ENCODE measurements at regions not wholly inside any gene's neighbourhood (a gene's known extent, or its start where the extent isn't known, plus 50 kb on each side); places are given as distances from the start of the nearest gene placed in this dataset.
"Not testable (repeated sequence)": the region's sequence is repeated elsewhere in the genome, so short reads cannot be mapped to it uniquely, and the experiment has no call there.

DNA sequence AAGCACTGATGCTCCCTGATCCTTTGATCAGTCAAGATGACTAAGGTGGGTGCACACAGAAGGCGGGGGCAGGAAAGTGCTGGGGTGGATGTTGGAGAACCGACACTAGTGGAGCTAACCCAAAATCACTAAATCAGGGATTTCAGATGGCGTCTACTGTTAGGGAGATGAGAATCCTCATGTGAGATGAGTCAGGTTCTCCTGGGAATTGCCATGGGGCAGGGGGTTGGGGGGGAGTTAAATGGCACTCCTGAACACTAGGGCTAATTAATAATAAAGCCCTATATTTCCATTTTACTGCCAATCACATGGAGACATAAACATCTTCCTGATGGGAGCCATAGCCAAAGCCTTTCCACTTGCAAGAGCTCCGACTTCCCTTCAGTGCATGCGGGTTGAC, 804.1 kb downstream of the KCNJ18 start:
- DNase-seq (ENCODE audit: low read depth), result no peak

DNA sequence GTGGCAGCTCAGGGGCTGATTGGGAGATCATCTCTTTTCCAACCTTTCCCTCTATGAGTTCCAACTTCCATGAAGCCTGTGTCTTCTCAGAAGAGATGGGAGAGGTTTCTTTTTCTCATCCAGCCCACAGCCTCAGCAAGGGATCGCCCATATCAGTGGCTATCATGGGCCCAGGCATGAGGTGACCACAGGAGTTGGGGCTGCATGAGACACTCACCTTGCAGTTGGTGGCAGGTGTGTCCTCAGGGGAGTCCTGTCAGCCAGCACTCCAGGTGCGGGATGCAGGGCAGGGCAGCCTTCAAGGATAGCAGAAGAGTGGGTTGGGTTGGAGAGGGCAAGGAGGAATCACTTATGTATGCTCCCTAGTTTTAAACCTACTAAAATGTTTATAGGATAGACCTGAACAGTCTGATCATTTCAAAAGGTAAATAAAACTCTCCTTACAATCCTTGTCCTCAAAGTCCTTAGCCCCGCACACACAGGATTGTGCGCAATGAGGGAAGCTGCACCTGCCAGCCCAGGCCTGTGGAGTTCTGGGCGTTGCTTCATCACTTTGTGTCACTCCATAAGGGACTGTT, 811.1 kb downstream of the KCNJ18 start:
- no peak for DNase-seq (ENCODE audit: low read depth)

DNA sequence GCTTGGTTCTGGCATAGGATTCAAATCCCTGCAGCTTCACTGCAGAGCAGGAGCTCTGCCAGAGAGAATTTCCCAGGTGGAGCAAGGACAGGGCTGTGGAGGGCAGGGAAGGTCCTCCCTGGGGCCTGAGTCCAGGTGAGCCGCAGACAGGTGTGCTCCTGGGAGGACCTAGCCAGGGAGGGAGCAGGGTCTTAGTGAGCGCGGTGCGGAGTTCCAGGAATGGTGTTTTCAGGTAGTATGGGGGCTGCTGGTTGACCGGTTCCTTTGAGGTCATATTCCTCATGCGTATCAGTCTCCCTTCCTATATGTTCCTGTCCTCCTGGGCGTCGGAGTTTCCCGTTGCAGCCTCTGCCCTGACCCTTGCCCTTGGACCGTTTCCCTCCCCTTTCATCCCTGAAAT, 813.3 kb downstream of the KCNJ18 start:
- DNase-seq (ENCODE audit: low read depth), result no peak

DNA sequence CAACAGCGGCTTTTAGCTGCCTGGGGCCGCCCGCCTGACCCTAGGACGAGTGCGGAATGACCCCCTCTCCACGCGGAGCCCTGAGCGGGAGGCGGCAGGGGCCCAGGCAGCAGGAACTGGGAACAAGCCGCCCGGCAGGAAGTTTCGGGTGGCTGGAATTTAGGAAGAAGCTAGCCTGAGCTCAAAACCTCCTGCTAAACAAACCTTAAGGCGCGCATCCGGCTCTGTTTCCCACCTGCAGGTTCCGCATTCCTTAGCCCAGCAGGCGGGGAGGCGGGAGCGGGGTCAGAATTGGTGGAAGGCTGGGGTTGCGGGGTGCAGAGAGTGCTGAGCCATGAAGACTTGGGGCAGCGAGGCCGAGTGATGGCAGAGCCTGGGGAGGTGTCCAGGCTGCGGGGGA, 813.9 kb downstream of the KCNJ18 start:
- no peak for DNase-seq (ENCODE audit: low read depth)

DNA sequence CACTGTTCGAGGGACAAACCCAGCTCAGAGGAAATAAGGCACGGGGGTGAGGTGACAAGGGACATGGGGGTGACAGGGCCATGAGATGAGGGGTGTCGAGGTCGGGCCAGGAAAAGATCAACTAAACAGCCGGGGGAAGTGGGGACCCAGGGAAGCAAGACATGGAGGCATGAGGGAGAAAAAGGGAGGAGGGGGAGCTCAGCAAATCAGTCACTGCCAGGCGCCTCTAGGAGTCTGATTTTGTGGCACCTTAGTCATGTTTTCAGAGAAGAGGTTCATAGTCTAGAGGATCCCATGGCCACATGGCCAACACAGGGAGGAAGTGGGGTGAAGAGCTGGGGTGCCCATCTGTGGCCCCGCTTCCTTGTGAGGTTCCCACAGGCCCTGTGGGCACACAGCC, 814.5 kb downstream of the KCNJ18 start:
- DNase-seq (ENCODE audit: low read depth), result no peak

DNA sequence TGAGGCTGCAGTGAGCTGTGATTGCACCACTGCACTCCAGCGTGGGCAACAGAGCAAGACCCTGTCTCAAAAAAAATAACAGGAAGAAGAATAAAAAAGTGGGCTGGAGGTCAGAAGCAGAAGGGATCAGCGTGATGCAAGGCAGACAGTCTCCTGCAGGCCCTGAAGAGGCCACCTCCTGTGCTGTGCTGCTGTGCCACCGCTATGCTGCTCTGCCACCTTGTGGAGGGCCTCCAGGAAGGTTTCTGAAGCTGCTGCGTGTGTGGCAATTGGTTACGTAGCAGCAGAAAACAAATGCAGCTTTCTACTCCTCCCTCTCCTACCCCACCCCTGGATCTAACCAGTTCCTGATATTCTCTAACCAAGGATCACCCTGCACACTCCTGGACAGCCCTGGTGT, 815.5 kb downstream of the KCNJ18 start:
- no peak for DNase-seq (ENCODE audit: low read depth)

DNA sequence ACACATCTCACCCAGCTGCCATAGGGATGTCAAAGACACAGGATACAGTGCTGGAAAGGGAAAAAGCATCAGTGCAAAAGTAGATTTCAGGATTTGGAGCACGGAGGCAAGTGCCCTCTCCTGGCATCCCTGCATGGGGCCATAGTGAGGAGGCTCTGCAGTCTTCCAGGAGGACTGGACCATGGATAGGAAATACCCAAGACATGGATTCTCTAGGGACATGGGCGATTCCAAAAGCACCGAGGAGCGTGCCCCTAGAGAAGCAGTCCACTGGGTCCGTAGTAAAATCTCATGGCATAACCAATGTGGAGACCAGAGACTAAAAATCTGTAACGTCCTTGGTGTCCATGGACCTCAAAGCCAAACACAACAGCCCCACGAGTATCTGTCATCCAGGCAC, 818.2 kb downstream of the KCNJ18 start:
- DNase-seq (ENCODE audit: low read depth), result no peak

DNA sequence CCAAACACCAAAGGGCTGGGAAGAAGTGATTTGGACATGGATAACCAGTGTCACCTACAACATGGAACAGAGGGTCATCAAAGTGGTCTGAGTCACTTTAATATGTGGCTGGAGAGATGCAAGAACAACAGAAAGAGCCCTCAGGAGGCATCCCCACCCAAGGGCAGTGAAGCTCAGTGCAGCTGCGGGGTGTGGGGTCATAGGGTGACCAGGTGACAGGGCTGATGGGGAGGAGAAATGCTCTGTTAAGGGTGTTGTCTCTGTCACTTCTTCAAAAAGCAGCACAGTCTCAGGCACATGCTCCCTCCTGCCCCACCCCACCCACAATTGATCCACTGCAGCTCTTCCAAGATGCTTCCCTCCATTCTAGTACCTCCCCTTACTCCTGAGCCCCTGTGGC, 819.1 kb downstream of the KCNJ18 start:
- no peak for DNase-seq (ENCODE audit: low read depth)

DNA sequence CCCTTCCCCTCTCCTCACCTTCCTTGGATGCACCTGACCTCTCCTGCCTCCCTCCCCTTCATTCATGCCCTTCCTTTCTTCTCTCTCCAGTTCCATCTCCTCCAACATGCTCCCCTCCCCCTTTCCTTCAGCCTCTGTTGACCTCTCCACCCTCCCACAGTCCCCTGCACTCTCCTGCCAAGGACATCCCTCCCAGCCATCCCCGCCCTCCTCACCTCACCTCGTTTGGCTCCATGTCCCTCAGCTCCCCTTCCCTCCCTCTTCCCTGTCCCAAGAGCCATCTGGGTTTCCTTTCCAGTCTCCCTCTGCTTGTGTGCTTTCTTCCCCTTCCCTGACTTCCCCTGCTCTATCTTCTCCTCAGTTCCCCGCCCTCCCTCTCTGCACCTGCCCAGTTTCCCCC, 819.7 kb downstream of the KCNJ18 start:
- no peak for DNase-seq (ENCODE audit: low read depth)

DNA sequence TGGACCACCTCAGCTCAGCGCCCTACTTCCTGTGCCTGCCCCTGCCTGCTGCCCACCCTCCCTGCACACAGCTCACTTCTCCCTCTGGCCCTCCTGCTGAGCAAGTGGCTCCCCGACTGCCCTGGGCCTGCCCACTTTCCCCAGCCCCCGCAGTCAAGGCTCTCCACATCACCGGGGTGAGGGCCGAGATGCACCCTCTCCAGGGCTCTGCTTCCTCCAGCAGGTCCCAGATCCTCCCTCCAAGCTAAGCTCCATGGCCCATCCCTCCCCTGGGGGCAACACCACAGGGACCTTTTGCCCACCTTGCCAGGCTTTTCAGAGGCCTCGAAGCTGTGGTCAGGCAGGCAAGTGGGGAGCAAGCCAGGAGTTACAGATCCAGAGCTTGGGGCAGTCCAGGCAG, 820.2 kb downstream of the KCNJ18 start:
- DNase-seq (ENCODE audit: low read depth), result no peak

DNA sequence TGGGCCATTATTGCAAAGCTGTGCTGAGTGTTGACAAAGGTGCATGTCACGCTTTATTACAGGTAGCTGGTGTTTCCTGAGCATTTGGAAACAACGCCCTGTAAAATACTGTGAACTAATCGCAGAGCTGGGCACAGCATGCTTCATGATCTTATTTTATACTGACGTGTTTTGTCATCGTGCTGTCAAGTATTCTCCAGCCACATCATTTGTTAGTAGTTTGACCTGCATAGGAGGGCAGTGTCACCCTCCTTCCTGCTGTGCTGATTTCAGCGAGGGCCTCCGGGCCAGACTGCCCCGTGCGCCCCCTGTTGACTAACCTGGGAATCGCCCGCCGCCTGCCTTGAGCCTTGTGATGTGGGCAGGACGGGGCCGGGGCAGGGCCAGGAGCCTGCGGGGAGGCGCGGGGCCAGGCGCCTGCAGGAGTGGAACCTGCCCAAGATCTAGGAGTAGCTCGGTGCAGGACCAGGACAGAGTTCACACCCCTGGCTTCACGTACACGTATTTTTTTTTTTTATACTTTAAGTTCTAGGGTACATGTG, 820.7 kb downstream of the KCNJ18 start:
- no peak for DNase-seq (ENCODE audit: low read depth)

DNA sequence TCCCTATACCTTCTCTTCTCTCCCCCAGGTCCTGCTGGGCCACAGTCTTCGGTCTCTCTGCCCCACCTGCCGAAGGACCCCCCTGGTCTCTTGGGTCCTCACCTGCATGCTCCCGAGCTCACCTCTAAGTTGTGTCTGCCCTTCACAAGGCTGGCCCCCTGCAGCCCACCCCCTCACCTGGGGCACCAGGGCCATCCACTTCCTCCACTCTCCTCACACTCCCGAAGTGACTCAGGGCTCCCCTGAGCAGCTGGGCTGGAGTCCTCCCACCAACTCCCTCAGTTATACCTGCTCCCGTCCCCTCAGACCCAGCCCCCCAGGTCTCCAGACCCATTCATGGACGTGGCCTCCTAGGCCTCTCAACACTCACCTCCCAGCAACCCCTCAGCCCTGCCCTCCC, 822.0 kb downstream of the KCNJ18 start:
- no peak for DNase-seq (ENCODE audit: low read depth)

DNA sequence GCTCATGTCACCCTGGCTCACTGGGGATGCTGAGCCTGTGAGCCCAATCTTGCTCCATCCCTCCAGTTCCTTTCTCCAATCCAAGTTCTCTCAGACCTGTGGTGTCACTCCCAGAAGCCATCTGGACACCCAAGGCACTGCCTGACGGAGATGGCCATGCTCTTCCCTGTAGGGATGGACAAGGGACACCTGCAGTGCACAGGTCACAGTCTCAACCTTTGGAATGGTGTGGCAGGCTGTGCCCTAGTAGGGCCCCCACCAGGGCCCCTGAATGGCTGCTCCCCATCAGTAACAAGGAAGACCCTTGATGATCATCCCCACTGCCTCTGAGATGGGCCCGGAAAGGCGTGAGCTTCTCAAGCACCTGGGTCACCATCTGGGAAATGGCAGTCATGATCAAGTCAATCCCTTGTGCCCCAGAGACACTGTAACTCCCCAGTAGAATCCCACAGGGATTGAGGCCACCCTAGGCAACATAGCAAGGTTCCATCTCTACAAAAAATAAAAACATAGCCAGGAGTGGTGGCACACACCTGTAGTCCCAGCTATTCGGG, 822.5 kb downstream of the KCNJ18 start:
- no peak for DNase-seq (ENCODE audit: low read depth)

DNA sequence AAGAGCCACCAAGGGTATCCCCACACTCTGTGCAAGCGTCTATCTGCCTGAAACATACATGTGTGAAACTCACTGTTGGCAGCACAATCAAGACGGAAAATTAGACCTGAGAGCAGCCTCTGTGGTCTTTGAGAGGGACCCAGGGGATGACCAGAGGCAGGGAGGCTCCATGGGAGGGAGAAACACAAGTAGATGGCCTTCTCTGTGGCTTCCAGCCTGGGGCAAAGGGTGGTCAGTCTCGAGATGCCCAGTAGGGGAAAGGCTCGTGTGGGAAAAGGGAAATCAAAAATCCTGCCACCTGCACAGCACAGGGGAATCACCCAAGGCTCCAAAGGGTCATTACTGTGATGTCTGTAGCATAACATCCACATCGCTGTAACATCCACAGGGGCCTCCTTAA, 823.3 kb downstream of the KCNJ18 start:
- no peak for DNase-seq (ENCODE audit: low read depth)

DNA sequence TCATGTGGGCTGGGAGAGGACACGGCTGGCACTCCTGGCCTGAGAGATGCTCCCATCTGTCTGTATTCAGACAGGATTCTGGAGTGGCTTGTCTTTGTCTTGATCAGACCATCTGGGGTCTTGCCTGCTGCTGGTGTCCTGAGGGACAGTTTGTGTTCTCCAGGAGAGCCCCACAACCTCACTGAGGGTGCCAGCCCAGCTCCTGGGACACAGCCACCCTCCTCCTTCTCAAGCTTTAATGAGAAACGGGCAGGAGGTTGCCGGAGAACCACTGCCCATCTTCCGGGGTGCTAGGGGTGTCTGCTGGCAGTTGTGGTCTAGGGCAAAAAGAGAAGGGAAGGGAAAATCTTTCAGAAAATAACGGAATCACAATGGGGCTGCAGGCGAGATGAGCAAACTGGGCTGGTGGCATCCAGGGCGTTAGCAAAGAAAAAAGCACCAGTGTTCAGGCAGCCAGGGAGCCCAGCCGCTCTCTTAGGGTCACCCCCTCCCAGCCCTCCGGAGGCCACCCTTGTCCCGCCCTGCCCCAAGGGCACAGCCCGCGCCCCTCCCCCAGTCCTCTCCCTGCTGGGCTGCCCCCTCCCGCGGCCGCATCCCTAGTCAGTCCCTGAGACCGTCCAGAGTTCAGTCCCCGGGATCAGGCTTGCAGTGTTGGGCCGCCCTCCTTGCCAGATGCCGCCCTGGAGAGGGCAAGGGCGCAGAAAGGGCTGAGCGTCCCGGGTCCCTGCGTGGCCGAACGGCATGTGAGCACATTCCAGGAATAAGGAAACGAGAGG, 824.7 kb downstream of the KCNJ18 start:
- no peak for DNase-seq (ENCODE audit: low read depth)

DNA sequence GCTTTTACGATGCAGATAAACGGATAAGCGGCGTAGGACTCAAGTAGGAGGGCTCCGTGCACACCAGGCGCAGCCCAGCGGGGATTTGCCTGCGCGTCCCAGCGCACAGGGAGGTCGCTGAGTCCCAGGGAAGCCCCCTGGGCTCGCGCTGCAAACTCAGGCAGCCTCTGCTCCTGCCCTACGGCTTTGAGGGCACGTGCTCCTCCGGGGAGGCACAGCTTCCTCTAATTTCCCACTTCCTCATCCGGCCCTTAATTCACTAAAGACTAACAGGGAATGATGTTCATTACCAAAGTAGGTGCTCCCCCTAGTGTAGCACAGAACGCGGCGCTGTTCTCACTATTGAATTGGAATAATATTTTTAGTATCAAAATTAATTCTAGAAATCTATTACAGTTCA, 825.4 kb downstream of the KCNJ18 start:
- DNase-seq (ENCODE audit: low read depth), result no peak

DNA sequence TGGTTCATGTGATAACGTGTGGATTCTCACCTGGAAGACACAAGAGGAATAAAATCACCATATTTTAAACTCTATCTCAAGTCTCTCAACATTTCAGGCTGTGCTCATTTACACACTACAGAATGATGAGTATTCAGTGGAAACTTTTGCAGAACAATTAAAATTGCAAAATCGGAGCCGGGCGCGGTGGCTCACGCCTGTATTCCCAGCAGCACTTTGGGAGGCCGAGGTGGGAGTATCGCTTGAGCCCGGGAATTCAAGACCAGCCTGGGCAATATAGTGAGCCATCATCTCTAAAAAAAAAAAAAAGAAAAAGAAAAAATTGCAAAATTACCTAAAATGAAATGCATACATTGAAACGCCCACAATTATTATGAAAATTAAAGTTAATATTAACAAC, 825.9 kb downstream of the KCNJ18 start:
- DNase-seq (ENCODE audit: low read depth), result no peak

DNA sequence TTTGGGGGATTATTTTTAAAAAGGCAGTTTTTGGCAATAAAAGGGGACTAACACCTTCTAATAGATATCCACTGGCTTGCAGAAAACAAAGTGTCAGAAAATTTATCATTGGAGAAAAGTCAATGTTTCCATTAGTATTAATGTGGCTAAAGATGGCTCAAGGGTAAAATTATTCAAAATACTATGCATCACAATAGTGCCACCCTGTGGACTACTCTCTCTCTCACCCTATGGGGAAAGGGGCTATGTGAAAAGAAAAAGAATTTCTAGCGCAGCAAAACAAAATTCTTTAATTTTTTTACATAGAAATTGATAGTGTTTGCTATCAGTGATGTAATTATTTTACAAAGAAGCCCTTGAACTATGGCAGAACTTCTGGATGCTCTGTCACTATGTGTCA, 856.5 kb downstream of the KCNJ18 start:
- not testable (repeated sequence) for DNase-seq (ENCODE audit: low read depth)

DNA sequence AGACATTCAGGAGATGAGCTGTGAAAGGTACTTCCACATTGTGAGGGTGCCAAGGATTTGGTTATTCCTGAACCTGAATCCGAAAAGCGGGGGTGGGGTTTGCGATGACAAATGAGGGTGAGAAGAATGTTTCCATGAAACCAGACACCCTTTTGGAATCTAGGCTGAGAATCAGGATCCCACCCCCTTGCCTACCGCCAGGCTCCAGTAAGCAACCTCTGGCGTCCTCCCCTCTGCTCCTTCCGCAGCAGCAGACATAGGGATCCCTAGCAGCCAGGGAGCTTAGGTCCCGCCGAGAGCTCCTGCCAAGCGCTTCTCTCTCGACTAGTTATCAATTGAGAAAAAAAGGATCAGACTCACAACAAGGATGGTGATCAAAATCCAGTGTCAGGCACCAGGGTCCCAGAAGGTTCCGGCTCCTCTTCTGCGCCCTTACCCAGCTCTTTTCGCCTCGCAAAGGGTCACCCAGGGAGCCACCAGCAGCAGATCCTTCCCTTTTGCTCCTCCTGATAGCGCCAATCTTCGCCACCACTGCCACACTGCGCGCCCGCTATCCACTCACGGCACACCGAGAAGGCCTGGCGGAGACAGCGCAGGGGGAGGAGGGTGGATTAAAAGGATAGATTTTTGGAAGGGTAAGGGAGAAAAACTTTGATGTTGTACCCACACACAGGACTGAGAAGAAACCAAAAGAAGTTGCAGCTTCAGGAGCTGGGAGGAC, 859.5 kb downstream of the KCNJ18 start:
- DNase-seq (ENCODE audit: low read depth), result not testable (repeated sequence)

DNA sequence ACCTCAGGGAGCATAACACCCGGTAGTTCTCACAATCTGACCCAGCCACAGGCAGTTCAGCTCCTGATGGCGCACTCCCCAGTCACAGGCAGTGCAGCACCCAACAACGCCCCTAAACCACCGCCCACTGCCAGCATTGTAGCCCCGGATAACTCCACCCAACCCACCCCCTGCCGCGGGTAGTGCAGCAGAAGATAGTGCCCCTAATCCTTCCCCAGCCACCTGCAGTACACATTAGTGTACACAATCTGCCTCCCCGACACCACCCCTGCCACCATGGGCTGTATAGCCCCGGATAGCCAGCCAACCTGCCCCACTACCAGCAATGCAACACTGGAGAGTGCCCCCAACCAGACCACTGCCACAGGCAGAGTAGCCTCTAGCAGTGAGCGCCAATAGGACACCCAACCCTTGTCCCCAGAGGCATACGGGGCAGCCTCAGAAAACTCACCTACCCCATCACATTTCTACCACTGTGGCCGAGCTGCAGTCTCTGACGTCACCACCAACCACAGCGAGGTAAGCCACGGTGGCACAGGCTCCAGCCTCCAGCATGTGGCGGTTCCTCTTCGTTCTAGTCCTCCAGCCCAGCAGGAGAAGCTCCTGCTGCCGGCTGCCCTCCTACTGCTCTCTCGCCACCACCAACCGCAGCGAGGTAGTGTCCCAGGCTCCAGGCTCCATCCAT, 877.3 kb downstream of the KCNJ18 start:
- DNase-seq (ENCODE audit: low read depth), result no peak

DNA sequence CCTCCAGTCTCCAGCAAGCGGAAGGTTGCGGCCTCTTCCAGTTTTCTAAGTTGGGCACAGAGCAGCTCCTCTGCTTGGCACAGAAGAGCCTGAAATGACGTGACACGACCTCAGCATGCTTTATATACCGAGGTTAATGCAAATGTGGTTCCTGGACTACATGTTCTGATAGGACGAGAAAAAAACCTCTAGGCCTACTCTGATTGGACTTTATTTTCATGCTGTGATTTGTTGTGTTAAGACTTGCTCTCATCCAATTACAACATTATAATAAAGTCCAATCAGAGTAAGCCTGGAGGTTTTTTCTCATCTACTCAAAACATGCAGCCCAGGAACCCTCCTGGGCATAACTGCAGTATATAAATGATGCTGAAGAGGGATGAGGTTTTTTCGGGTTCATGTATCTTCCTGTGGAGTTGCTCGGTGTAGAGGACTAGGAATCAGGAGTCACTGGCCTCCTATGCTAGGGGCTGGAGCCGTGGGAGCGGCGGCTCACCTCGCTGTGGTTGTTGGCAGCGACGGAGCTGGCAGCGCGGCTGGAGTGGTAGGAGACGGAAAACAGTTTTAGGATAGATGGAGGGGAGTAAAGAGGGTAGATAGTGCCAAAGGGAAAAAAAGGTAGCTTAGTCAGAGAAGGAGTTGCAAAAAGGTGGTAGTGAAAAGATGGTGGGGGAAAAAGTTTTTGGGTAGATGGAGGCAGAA, 878.0 kb downstream of the KCNJ18 start:
- no peak for DNase-seq (ENCODE audit: low read depth)

Data from renal cortical epithelial cell (primary cell).